Ovary (tissue), 3 donors: ENCODE measurements at regions not wholly inside any gene's neighbourhood (a gene's known extent, or its start where the extent isn't known, plus 50 kb on each side); places are given as distances from the start of the nearest gene placed in this dataset.

Experiments
- POLR2A ChIP-seq: fragments of 450-650 bp; IDR thresholded peaks from one replicate; pipeline ENCODE4 v1.6.1; 2017; ENCODE audit warnings: antibody characterized with exemption, mild to moderate bottlenecking, moderate library complexity
- TF ChIP-seq, protein P1 (sequence below), 3 donors: fragments of 450-650 bp in 2 of 3; fragments of 200-600 bp in 1 of 3; IDR thresholded peaks; one replicate each; pipeline versions ENCODE4 v1.5.1 to v1.8.0; 2016 to 2022; ENCODE audit warnings: antibody characterized with exemption in 3 of 3, mild to moderate bottlenecking in 1 of 3
- donor health status: DM: no; HTN: no; CAD: no.

GRCh38 chr3:27885641-27886040 lies 163.5 kb upstream of the EOMES start:
- TF ChIP-seq, protein P1, sequence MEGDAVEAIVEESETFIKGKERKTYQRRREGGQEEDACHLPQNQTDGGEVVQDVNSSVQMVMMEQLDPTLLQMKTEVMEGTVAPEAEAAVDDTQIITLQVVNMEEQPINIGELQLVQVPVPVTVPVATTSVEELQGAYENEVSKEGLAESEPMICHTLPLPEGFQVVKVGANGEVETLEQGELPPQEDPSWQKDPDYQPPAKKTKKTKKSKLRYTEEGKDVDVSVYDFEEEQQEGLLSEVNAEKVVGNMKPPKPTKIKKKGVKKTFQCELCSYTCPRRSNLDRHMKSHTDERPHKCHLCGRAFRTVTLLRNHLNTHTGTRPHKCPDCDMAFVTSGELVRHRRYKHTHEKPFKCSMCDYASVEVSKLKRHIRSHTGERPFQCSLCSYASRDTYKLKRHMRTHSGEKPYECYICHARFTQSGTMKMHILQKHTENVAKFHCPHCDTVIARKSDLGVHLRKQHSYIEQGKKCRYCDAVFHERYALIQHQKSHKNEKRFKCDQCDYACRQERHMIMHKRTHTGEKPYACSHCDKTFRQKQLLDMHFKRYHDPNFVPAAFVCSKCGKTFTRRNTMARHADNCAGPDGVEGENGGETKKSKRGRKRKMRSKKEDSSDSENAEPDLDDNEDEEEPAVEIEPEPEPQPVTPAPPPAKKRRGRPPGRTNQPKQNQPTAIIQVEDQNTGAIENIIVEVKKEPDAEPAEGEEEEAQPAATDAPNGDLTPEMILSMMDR (IDR thresholded peaks at IDR 0.05), result no peak
- TF ChIP-seq POLR2A, result no peak
